ENCODE measurements at regions not wholly inside any gene's neighbourhood (a gene's known extent, or its start where the extent isn't known, plus 50 kb on each side); places are given as distances from the start of the nearest gene placed in this dataset.
A peak's percentile ranks its signal among the peaks of the same experiment; 100 is the strongest.
"Not testable (repeated sequence)": the region's sequence is repeated elsewhere in the genome, so short reads cannot be mapped to it uniquely, and the experiment has no call there.

DNA sequence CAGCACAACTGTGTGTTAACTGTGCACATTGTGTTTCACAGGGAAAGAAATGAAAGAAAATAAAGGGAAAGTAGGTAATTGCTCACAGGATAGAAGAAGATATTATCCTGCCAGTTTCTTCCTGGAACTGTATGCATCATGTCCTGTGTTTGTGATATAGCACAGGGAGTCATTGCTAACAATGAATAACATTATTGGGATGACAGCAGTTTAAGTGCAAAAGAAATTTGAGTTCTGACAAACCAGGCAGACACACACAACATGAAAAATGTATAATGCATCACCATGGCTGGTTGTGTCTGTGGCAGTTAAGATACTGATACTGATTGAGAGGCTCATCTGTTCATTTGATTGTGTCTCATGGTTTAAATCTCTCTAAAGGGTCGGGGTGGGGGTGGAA, 145.4 kb downstream of the SPATA31D1 start:
- Histone ChIP-seq H3K36me3 (ENCODE audit: control insufficient read depth, insufficient read depth, low read length) (no peaks in the 10 kb centered on the region), H3K9me3 (ENCODE audit: control insufficient read depth, insufficient read depth, low read depth, low read length) (no peaks in the 10 kb centered on the region), H3K4me2 (ENCODE audit: extremely low read depth, insufficient read depth, low read length) (no peak overlapping the region), H3K27me3 (ENCODE audit: control insufficient read depth, insufficient read depth, low read length) (no peaks in the 10 kb centered on the region), H3K27ac (ENCODE audit: insufficient read depth, low read length) (no peak overlapping the region), H4K20me1 (ENCODE audit: control insufficient read depth, extremely low read depth, insufficient read depth, low read length) (no peaks in the 10 kb centered on the region), H3K79me2 (ENCODE audit: control insufficient read depth, insufficient read depth, low read length) (no peaks in the 10 kb centered on the region), H3K4me1 (ENCODE audit: control insufficient read depth, extremely low read depth, insufficient read depth, low read length) (no peaks in the 10 kb centered on the region), H3K9ac (ENCODE audit: insufficient read depth, low read length) (no peak overlapping the region), H2AFZ (ENCODE audit: low read length) (no peak overlapping the region), H3K4me3 (replicated peaks in 1 of 4; ENCODE audit: control extremely low read depth in 1 of 4, insufficient read depth in 1 of 4, low read depth in 3 of 4, low read length in 4 of 4) (no peak overlapping the region)
- peak in 1 of 2 donors; percentile 34 for DNase-seq (ENCODE audit: low read depth in 2 of 2)
- TF ChIP-seq EZH2 (IDR thresholded peaks at IDR 0.05; ENCODE audit: low read length, missing control alignments) = no peak
- TF ChIP-seq, protein P1, sequence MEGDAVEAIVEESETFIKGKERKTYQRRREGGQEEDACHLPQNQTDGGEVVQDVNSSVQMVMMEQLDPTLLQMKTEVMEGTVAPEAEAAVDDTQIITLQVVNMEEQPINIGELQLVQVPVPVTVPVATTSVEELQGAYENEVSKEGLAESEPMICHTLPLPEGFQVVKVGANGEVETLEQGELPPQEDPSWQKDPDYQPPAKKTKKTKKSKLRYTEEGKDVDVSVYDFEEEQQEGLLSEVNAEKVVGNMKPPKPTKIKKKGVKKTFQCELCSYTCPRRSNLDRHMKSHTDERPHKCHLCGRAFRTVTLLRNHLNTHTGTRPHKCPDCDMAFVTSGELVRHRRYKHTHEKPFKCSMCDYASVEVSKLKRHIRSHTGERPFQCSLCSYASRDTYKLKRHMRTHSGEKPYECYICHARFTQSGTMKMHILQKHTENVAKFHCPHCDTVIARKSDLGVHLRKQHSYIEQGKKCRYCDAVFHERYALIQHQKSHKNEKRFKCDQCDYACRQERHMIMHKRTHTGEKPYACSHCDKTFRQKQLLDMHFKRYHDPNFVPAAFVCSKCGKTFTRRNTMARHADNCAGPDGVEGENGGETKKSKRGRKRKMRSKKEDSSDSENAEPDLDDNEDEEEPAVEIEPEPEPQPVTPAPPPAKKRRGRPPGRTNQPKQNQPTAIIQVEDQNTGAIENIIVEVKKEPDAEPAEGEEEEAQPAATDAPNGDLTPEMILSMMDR (conservative IDR thresholded peaks at IDR 0.05 in 1 of 2, IDR thresholded peaks at IDR 0.05 in 1 of 2; ENCODE audit: low read depth in 1 of 2, low read length in 2 of 2) = no peak

DNA sequence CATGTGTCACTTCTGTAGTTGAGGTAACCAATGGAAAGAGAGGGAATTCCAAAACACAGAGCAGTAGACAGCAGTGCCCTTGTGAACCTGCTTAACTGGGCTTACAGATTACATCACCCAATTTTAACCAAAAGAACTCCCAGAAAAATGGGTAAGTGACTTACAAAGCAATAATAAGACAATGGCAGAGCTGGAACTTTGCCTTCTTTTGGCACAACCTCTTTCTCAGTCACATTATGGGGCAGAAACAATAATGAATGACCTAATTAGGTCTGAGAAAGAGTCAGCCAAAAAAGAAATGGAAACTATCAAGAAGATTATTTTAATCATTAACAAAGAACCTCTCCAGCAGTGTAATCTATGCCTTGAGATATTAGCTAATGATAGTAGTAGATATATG, 146.5 kb downstream of the SPATA31D1 start:
- Histone ChIP-seq H3K4me2 (ENCODE audit: extremely low read depth, insufficient read depth, low read length) (no peak overlapping the region), H3K36me3 (ENCODE audit: control insufficient read depth, insufficient read depth, low read length) (no peaks in the 10 kb centered on the region), H3K4me1 (ENCODE audit: control insufficient read depth, extremely low read depth, insufficient read depth, low read length) (no peaks in the 10 kb centered on the region), H4K20me1 (ENCODE audit: control insufficient read depth, extremely low read depth, insufficient read depth, low read length) (no peaks in the 10 kb centered on the region), H3K4me3 (replicated peaks in 1 of 4; ENCODE audit: control extremely low read depth in 1 of 4, insufficient read depth in 1 of 4, low read depth in 3 of 4, low read length in 4 of 4) (no peak overlapping the region), H3K27me3 (ENCODE audit: control insufficient read depth, insufficient read depth, low read length) (no peaks in the 10 kb centered on the region), H2AFZ (ENCODE audit: low read length) (no peak overlapping the region), H3K9ac (ENCODE audit: insufficient read depth, low read length) (no peak overlapping the region), H3K79me2 (ENCODE audit: control insufficient read depth, insufficient read depth, low read length) (no peaks in the 10 kb centered on the region), H3K9me3 (ENCODE audit: control insufficient read depth, insufficient read depth, low read depth, low read length) (no peaks in the 10 kb centered on the region), H3K27ac (ENCODE audit: insufficient read depth, low read length) (no peak overlapping the region)
- no peak for TF ChIP-seq EZH2 (IDR thresholded peaks at IDR 0.05; ENCODE audit: low read length, missing control alignments)
- TF ChIP-seq, protein P1 (conservative IDR thresholded peaks at IDR 0.05 in 1 of 2, IDR thresholded peaks at IDR 0.05 in 1 of 2; ENCODE audit: low read depth in 1 of 2, low read length in 2 of 2) = no peak
- no peak for DNase-seq (ENCODE audit: low read depth in 2 of 2)

DNA sequence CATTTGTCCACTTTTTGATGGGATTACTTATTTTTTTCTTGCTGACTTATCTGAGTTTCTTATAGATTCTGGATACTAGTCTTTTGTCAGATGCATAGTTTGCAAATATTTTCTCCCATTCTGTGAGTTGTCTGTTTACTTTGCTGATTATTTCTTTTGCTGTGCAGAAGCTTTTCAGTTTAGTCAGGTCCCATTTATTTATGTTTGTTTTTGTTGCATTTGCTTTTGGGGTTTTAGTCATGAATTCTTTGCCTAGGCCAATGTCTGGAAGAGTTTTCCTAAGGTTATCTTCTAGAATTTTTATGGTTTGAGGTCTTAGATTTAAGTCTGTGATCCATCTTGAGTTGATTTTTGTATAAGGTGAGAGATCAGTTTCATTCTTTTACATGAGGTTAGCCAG, 149.5 kb downstream of the SPATA31D1 start:
- H3K9me3 ChIP-seq (ENCODE audit: control insufficient read depth, insufficient read depth, low read depth, low read length); H3K27me3 ChIP-seq (ENCODE audit: control insufficient read depth, insufficient read depth, low read length); H3K79me2 ChIP-seq (ENCODE audit: control insufficient read depth, insufficient read depth, low read length); H4K20me1 ChIP-seq (ENCODE audit: control insufficient read depth, extremely low read depth, insufficient read depth, low read length); H3K36me3 ChIP-seq (ENCODE audit: control insufficient read depth, insufficient read depth, low read length); H3K4me3 ChIP-seq (replicated peaks in 1 of 4; ENCODE audit: control extremely low read depth in 1 of 4, insufficient read depth in 1 of 4, low read depth in 3 of 4, low read length in 4 of 4); H3K4me2 ChIP-seq (ENCODE audit: extremely low read depth, insufficient read depth, low read length); H3K9ac ChIP-seq (ENCODE audit: insufficient read depth, low read length); H3K27ac ChIP-seq (ENCODE audit: insufficient read depth, low read length); H3K4me1 ChIP-seq (ENCODE audit: control insufficient read depth, extremely low read depth, insufficient read depth, low read length); H2AFZ ChIP-seq (ENCODE audit: low read length): not testable (repeated sequence)
- peak in 1 of 2 donors; percentile 14 for DNase-seq (ENCODE audit: low read depth in 2 of 2)
